Prostate gland (tissue), 2 donors: ENCODE measurements at regions not wholly inside any gene's neighbourhood (a gene's known extent, or its start where the extent isn't known, plus 50 kb on each side); places are given as distances from the start of the nearest gene placed in this dataset.

ENCODE experiments used
- CTCF ChIP-seq, 4 experiments: fragments of 200-600 bp in 2 of 4; fragments of 450-650 bp in 2 of 4; sonication (generic) in 2 of 4; IDR thresholded peaks; 1 replicate in 3 of 4; 2 replicates in 1 of 4; pipeline ENCODE4 v1.5.1; 2016 to 2019; ENCODE audit warnings: antibody characterized with exemption in 4 of 4, mild to moderate bottlenecking in 2 of 4, moderate library complexity in 2 of 4
- POLR2A ChIP-seq: fragments of 450-650 bp; IDR thresholded peaks from one replicate; pipeline ENCODE4 v1.6.1; 2016; ENCODE audit warnings: antibody characterized with exemption, mild to moderate bottlenecking
- POLR2AphosphoS5 ChIP-seq: sonication (generic); formaldehyde crosslinking; IDR thresholded peaks from one replicate; pipeline ENCODE4 v1.6.1; 2017; ENCODE audit warnings: antibody characterized with exemption

- no peak for TF ChIP-seq POLR2AphosphoS5
- no peak for TF ChIP-seq POLR2A
- no peak for TF ChIP-seq CTCF (IDR thresholded peaks at IDR 0.05)
These were observed 256.6 kb downstream of the RPS24 start for GRCh38 chr10:78290131-78290750.
